GM23338 (cell line): ENCODE measurements at regions not wholly inside any gene's neighbourhood (a gene's known extent, or its start where the extent isn't known, plus 50 kb on each side); places are given as distances from the start of the nearest gene placed in this dataset.

Source experiments
- ATAC-seq: fragments of 200-7000 bp; cut with Tn5 transposase; 3 replicates; pipeline ENCODE4 v1.9.1; 2020
- DNase-seq: peaks from one replicate; pipeline ENCODE4 v3.0.0-alpha.2; 2015; ENCODE audit warnings: low spot score
- H2AFZ ChIP-seq: fragments of 200-600 bp; sonication (generic); 2 replicates; pipeline ENCODE4 v1.8.0; 2016; ENCODE audit warnings: antibody characterized with exemption, mild to moderate bottlenecking, moderate library complexity
- H3F3A ChIP-seq: fragments of 200-600 bp; sonication (generic); replicated peaks from 2 replicates; pipeline ENCODE4 v1.8.0; 2017; ENCODE audit warnings: antibody characterized with exemption, mixed run types, low read depth
- H3K27ac ChIP-seq: fragments of 200-600 bp; sonication (generic); 2 replicates; pipeline ENCODE4 v1.6.1; 2016; ENCODE audit warnings: low read depth
- H3K27me3 ChIP-seq: fragments of 200-600 bp; sonication (generic); 2 replicates; pipeline ENCODE4 v1.8.0; 2016; ENCODE audit warnings: mild to moderate bottlenecking, mixed run types, moderate library complexity; ENCODE audit not compliant: insufficient read depth
- H3K36me3 ChIP-seq: fragments of 200-600 bp; sonication (generic); 2 replicates; pipeline ENCODE4 v1.8.0; 2016; ENCODE audit warnings: mild to moderate bottlenecking; ENCODE audit not compliant: insufficient read depth
- H3K4me1 ChIP-seq: fragments of 200-600 bp; sonication (generic); 2 replicates; pipeline ENCODE4 v1.8.0; 2016; ENCODE audit warnings: mild to moderate bottlenecking, moderate library complexity; ENCODE audit not compliant: insufficient read depth
- H3K4me2 ChIP-seq: fragments of 200-600 bp; sonication (generic); 2 replicates; pipeline ENCODE4 v1.7.1; 2017; ENCODE audit warnings: mixed run types
- H3K4me3 ChIP-seq: fragments of 200-600 bp; sonication (generic); 2 replicates; pipeline ENCODE4 v1.6.1; 2016; ENCODE audit warnings: mixed run types
- H3K79me2 ChIP-seq: fragments of 200-600 bp; sonication (generic); replicated peaks from 2 replicates; pipeline ENCODE4 v1.8.0; 2017; ENCODE audit warnings: mild to moderate bottlenecking; ENCODE audit not compliant: insufficient read depth
- H3K9me2 ChIP-seq: fragments of 200-600 bp; sonication (generic); 2 replicates; pipeline ENCODE4 v1.8.0; 2017; ENCODE audit not compliant: insufficient read depth
- H4K20me1 ChIP-seq: fragments of 200-600 bp; sonication (generic); replicated peaks from 2 replicates; pipeline ENCODE4 v1.8.0; 2017; ENCODE audit warnings: mild to moderate bottlenecking; ENCODE audit not compliant: insufficient read depth
- H3K27ac Mint-ChIP-seq: 2 replicates; pipeline ENCODE4 v1.8.0; 2020; ENCODE audit warnings: inconsistent platforms, mild to moderate bottlenecking, moderate library complexity, mixed read lengths
- H3K27me3 Mint-ChIP-seq: 3 replicates; pipeline ENCODE4 v1.8.0; 2022; ENCODE audit warnings: low read depth, mild to moderate bottlenecking, moderate library complexity, mixed read lengths, inconsistent platforms; ENCODE audit not compliant: insufficient read depth, poor library complexity
- H3K36me3 Mint-ChIP-seq: 3 replicates; pipeline ENCODE4 v1.8.0; 2021; ENCODE audit warnings: low read depth, mild to moderate bottlenecking, inconsistent platforms, moderate library complexity, mixed read lengths
- H3K4me1 Mint-ChIP-seq: 3 replicates; pipeline ENCODE4 v1.8.0; 2020; ENCODE audit warnings: mild to moderate bottlenecking, inconsistent platforms, mixed read lengths
- H3K4me3 Mint-ChIP-seq: 3 replicates; pipeline ENCODE4 v1.8.0; 2021; ENCODE audit warnings: moderate library complexity, mild to moderate bottlenecking, inconsistent platforms, mixed read lengths
- H3K9me3 Mint-ChIP-seq: 3 replicates; pipeline ENCODE4 v1.8.0; 2020; ENCODE audit warnings: moderate library complexity, mild to moderate bottlenecking, inconsistent platforms, mixed read lengths
- CREB1 ChIP-seq: fragments of 250-450 bp; sonication (Bioruptor Pico); IDR thresholded peaks from 2 replicates; pipeline ENCODE4 v1.5.0; 2020; ENCODE audit warnings: low read depth, mild to moderate bottlenecking, moderate library complexity
- CTCF ChIP-seq, 2 experiments: fragments of 200-600 bp in 1 of 2; sonication (generic) in 1 of 2; conservative IDR thresholded peaks; 2 replicates each; pipeline versions ENCODE4 v1.5.1 to v1.6.1; 2016 to 2017; ENCODE audit warnings: antibody characterized with exemption in 2 of 2, low read depth in 2 of 2, mild to moderate bottlenecking in 2 of 2, moderate library complexity in 1 of 2
- EZH2 ChIP-seq: fragments of 200-600 bp; sonication (generic); IDR thresholded peaks from one replicate; pipeline ENCODE4 v1.8.0; 2017; ENCODE audit warnings: antibody characterized with exemption, mild to moderate bottlenecking, low read depth; ENCODE audit not compliant: unreplicated experiment
- NANOG ChIP-seq: IDR thresholded peaks from 2 replicates; pipeline ENCODE4 v1.6.1; 2016; ENCODE audit warnings: antibody characterized with exemption, borderline replicate concordance
- STAT1 ChIP-seq: IDR thresholded peaks from one replicate; pipeline ENCODE4 v1.6.1; 2016; ENCODE audit warnings: antibody characterized with exemption; ENCODE audit not compliant: unreplicated experiment
- ZNF114 ChIP-seq: fragments of 250-450 bp; sonication (Bioruptor Pico); IDR thresholded peaks from 2 replicates; pipeline ENCODE4 v1.5.0; 2020; ENCODE audit warnings: mild to moderate bottlenecking, moderate library complexity
- TF ChIP-seq, protein P1 (sequence below): fragments of 250-450 bp; sonication (Bioruptor Pico); IDR thresholded peaks from 2 replicates; pipeline ENCODE4 v1.5.0; 2020; ENCODE audit warnings: mild to moderate bottlenecking, moderate library complexity

- TF ChIP-seq, protein P1, sequence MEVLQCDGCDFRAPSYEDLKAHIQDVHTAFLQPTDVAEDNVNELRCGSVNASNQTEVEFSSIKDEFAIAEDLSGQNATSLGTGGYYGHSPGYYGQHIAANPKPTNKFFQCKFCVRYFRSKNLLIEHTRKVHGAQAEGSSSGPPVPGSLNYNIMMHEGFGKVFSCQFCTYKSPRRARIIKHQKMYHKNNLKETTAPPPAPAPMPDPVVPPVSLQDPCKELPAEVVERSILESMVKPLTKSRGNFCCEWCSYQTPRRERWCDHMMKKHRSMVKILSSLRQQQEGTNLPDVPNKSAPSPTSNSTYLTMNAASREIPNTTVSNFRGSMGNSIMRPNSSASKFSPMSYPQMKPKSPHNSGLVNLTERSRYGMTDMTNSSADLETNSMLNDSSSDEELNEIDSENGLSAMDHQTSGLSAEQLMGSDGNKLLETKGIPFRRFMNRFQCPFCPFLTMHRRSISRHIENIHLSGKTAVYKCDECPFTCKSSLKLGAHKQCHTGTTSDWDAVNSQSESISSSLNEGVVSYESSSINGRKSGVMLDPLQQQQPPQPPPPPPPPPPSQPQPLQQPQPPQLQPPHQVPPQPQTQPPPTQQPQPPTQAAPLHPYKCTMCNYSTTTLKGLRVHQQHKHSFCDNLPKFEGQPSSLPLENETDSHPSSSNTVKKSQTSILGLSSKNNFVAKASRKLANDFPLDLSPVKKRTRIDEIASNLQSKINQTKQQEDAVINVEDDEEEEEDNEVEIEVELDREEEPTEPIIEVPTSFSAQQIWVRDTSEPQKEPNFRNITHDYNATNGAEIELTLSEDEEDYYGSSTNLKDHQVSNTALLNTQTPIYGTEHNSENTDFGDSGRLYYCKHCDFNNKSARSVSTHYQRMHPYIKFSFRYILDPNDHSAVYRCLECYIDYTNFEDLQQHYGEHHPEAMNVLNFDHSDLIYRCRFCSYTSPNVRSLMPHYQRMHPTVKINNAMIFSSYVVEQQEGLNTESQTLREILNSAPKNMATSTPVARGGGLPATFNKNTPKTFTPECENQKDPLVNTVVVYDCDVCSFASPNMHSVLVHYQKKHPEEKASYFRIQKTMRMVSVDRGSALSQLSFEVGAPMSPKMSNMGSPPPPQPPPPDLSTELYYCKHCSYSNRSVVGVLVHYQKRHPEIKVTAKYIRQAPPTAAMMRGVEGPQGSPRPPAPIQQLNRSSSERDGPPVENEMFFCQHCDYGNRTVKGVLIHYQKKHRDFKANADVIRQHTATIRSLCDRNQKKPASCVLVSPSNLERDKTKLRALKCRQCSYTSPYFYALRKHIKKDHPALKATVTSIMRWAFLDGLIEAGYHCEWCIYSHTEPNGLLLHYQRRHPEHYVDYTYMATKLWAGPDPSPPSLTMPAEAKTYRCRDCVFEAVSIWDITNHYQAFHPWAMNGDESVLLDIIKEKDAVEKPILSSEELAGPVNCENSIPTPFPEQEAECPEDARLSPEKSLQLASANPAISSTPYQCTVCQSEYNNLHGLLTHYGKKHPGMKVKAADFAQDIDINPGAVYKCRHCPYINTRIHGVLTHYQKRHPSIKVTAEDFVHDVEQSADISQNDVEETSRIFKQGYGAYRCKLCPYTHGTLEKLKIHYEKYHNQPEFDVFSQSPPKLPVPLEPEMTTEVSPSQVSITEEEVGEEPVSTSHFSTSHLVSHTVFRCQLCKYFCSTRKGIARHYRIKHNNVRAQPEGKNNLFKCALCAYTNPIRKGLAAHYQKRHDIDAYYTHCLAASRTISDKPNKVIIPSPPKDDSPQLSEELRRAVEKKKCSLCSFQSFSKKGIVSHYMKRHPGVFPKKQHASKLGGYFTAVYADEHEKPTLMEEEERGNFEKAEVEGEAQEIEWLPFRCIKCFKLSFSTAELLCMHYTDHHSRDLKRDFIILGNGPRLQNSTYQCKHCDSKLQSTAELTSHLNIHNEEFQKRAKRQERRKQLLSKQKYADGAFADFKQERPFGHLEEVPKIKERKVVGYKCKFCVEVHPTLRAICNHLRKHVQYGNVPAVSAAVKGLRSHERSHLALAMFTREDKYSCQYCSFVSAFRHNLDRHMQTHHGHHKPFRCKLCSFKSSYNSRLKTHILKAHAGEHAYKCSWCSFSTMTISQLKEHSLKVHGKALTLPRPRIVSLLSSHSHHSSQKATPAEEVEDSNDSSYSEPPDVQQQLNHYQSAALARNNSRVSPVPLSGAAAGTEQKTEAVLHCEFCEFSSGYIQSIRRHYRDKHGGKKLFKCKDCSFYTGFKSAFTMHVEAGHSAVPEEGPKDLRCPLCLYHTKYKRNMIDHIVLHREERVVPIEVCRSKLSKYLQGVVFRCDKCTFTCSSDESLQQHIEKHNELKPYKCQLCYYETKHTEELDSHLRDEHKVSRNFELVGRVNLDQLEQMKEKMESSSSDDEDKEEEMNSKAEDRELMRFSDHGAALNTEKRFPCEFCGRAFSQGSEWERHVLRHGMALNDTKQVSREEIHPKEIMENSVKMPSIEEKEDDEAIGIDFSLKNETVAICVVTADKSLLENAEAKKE (CRISPR knock-in tag), result no peak
- TF ChIP-seq EZH2 (no peak), NANOG (no peak), CREB1 (CRISPR knock-in tag) (no peak)
These were observed 213.8 kb downstream of the SI start (continued) for GRCh38 chr3:164864454-164864853.

GRCh38 chr3:164852866-164853265 lies 225.4 kb downstream of the SI start:
- peaks cover 31% of the 10 kb centered on the region for H3K4me1 Mint-ChIP-seq

More at GRCh38 chr3:164852866-164853265, 225.4 kb downstream of the SI start:
- Histone ChIP-seq H3K4me1 (peaks cover 36% of the 10 kb centered on the region), H3K4me3 (no peak overlapping the region), H3K79me2 (no peaks in the 10 kb centered on the region), H3K4me2 (no peak overlapping the region), H2AFZ (no peak overlapping the region), H4K20me1 (no peaks in the 10 kb centered on the region), H3K9me2 (no peaks in the 10 kb centered on the region), H3K27me3 (no peaks in the 10 kb centered on the region), H3K36me3 (no peaks in the 10 kb centered on the region), H3K27ac (no peak overlapping the region), H3F3A (no peaks in the 10 kb centered on the region)
- H3K27me3 Mint-ChIP-seq, result peaks cover 6% of the 10 kb centered on the region
- no peak overlapping the region for H3K4me3 Mint-ChIP-seq
- DNase-seq, result no peak
- H3K9me3 Mint-ChIP-seq, result no peaks in the 10 kb centered on the region
- no peaks in the 10 kb centered on the region for H3K36me3 Mint-ChIP-seq
- H3K27ac Mint-ChIP-seq, result 0 out of 2 replicates have a peak overlapping the region, but pooled peaks have one; percentile 11
- ATAC-seq, result no peak
- TF ChIP-seq ZNF114 (CRISPR knock-in tag) (no peak), STAT1 (no peak), CTCF (conservative IDR thresholded peaks at IDR 0.05; ENCODE audit: low read depth in 2 of 2) (no peak)
